Nucleus accumbens (tissue), 56 donors: ENCODE measurements at regions not wholly inside any gene's neighbourhood (a gene's known extent, or its start where the extent isn't known, plus 50 kb on each side); places are given as distances from the start of the nearest gene placed in this dataset.
"Not testable (repeated sequence)": the region's sequence is repeated elsewhere in the genome, so short reads cannot be mapped to it uniquely, and the experiment has no call there.

ENCODE experiments used
- DNase-seq, 56 donors: peaks; one replicate each; lab custom pipeline; 2025; lab: John Stamatoyannopoulos, UW

- peak in 51 of 56 donors; percentile 40 to 89 (median 74) for DNase-seq
Observed at GRCh38 chr17:30731210-30732132, 93.0 kb downstream of the CRLF3 start.

DNA sequence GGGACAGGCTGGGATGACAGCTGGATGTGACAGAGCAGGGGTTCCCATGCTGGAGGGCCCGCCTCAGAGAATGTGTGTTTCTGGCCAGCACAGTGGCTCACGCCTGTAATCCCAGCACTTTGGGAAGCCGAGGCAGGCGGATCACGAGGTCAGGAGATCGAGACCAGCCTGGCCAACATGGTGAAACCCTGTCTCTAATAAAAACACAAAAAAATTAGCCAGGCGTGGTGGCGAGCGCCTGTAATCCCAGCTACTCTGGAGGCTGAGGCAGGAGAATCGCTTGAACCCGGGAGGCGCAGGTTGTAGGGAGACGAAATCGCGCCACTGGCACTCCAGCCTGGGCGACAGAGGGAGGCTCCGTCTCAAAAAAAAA is 93.7 kb downstream of the CRLF3 start:
- DNase-seq, result not testable (repeated sequence)

GRCh38 chr17:30730171-30730836 is 94.2 kb downstream of the CRLF3 start:
- DNase-seq, result not testable (repeated sequence)

GRCh38 chr17:30729471-30730170 is 94.9 kb downstream of the CRLF3 start:
- not testable (repeated sequence) for DNase-seq

- DNase-seq, result not testable (repeated sequence)
Observed at GRCh38 chr17:30727517-30727916, 97.0 kb downstream of the CRLF3 start.

GRCh38 chr17:30726734-30727133 is 97.8 kb downstream of the CRLF3 start:
- DNase-seq, result not testable (repeated sequence)

DNA sequence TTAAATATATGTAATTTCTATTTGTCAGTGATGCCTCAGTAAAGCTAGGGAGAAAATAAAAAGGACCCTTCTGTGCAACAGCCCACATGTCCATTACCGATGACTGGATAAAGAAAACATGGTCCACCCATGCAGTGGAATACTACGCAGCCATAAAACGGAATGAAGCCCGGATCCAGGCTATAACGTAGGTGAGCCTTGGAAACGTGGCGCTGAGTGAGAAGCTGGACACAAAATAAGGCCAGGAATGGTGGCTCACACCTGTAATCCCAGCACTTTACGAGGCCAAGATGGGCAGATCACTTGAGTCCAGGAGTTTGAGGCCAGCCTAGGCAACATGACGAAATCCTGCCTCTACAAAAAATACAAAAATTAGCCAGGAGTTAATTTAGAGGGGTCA is 98.2 kb downstream of the CRLF3 start:
- not testable (repeated sequence) for DNase-seq

DNA sequence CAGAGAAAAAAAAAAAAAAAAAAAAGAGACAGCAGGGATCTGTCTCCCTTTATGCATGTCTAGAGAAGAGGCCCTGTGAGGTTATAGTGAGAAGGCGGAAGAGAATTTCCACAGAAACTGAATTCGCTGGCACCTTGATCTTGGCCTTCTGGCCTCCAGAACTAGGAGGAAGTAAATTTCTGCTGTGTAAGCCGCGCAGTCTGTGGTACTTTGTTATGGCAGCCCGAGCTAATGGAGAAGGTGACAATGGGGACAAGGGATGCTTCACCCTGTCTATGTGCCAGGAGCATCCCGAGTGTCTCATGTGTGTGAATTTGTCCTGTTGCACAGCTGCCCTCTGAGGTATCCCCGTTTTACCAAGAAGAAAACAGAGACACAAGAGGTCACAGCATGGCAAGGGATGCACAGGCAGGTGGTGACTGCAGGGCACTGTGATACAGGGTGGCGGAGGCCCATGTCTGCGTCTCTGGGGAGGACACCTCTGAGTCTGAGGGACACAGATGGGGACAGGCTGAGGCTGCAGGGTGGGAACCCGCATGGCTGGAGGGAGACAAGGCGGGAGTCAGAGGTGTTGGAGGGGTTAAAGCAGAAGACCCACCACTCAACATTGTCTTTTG is 100.3 kb downstream of the CRLF3 start:
- not testable (repeated sequence) for DNase-seq

GRCh38 chr17:30722114-30722780 is 102.2 kb downstream of the CRLF3 start:
- not testable (repeated sequence) for DNase-seq

- DNase-seq, result not testable (repeated sequence)
Observed at GRCh38 chr17:30720971-30721370, 103.5 kb downstream of the CRLF3 start.

- DNase-seq, result peak in 7 of 56 donors; percentile 10 to 47 (median 30)
Observed at GRCh38 chr17:30720013-30720471, 104.5 kb downstream of the CRLF3 start.

DNA sequence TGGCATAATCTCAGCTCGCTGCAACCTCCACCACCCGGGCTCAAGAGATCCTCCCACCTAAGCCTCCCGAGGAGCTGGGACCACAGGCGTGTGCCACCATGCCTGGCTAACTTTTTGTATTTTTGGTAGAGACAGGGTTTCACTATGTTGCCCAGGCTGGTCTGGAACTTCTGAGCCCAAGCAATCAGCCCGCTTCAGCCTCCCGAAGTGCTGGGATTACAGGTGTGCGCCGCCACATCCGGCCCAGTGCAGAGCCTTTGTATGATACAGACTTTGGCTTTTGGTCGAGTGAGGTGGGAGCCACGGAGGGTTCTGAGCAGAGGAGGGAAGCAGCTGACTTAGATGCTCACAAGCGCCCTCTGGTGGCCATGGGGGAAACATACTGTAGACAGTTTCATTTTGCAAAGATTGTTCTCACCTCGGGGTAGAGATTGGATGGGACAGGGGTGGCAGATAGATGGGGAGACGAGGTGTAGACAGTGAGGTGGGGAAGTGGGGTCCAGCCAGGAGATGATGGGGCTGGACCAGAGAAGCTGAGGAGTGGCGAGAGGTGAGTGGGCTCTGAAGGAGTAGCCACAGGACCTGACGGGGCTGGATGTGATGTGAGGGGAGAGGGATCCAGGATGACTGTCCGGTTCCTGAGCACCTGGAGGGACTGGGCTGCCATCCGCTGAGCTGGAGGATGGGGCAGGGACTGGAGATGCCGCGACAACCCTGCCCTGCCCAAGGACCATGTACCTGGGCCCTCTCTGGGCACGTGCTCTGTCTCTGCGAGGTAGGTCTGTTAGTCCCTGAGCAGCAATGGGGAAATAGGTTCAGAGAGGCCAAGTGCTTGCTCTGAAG is 105.1 kb downstream of the CRLF3 start:
- peak in 13 of 56 donors; percentile 9 to 59 (median 22) for DNase-seq

GRCh38 chr17:30718691-30719090 is 105.8 kb downstream of the CRLF3 start:
- not testable (repeated sequence) for DNase-seq

DNA sequence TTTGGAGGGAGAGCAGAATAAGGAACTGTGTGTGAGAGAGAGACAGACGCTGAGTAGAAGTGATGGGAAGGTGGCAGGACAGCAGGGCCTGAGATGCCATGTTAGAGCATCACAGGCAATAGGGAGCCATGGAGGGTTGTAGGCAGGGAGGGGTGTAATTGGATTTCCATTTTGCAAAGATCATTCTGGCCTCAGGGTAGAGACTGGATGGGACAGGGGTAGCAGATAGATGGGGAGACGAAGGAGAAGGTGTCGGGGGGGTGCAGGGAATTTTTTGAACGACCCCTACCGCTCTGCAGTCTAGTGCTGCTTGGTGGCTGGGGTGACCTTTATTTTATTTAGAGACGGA is 106.4 kb downstream of the CRLF3 start:
- DNase-seq, result not testable (repeated sequence)

- DNase-seq, result no peak
Observed at GRCh38 chr17:30717291-30718098, 107.0 kb downstream of the CRLF3 start.

DNA sequence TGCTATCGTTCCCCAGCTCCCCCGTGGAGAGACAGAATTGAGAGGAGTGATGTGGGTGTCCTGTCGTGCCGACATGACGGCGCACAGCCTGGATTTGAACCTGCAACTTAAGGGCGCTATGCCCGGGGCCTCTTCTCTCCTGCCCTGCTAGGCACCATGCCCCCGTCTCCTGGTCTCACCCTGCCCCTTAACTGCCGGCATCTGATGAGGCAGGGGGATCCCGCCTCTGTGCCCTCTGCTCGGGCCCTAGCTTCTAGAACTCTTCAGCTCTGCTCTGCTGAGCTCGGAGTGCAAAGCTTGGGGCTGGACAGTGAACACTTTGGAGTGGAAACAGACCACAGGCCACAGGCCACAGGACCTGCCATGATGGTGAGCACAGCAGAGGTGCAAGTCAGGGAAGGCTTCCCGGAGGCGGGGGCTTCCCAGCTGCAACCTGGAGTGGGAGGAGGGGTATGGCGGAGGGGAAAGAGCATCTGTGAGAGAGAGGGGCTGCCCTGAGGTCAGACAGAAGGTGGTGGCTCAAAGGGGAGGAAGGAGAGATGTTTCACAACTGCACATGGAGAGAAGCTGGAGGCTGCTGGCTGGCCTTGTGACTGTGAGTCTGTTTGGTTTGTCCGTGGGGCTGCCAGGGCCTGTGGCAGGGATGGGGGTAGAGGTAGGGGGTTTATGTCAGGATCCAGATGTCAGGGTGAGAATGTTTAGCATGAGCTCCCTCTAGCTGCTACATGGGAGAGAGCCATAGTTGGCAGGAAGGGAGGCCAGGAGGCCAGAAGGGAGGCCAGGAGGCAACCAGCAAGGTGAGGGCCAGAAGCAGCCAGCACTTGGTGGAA is 107.8 kb downstream of the CRLF3 start:
- no peak for DNase-seq
